Fibroblast of villous mesenchyme (primary cell): ENCODE measurements at regions not wholly inside any gene's neighbourhood (a gene's known extent, or its start where the extent isn't known, plus 50 kb on each side); places are given as distances from the start of the nearest gene placed in this dataset.

ENCODE experiments used
- DNase-seq: peaks from one replicate; pipeline ENCODE4 v3.0.0-alpha.2; 2010; ENCODE audit warnings: low read depth
- H3K4me3 ChIP-seq: 2 replicates; pipeline ENCODE4 v1.5.1; 2011; ENCODE audit warnings: low read depth, mild to moderate bottlenecking, low read length
- CTCF ChIP-seq: IDR thresholded peaks from 2 replicates; pipeline ENCODE4 v1.5.1; 2012; ENCODE audit warnings: low read depth, mild to moderate bottlenecking, low read length; ENCODE audit not compliant: insufficient read depth

- DNase-seq, result no peak
- no peak overlapping the region for H3K4me3 ChIP-seq
- TF ChIP-seq CTCF, result no peak
Measured at GRCh38 chr12:72723732-72724131, 451.6 kb downstream of the TRHDE start.

- H3K4me3 ChIP-seq, result no peak overlapping the region
- TF ChIP-seq CTCF, result no peak
- DNase-seq, result no peak
Measured at GRCh38 chr12:72729451-72730010, 457.4 kb downstream of the TRHDE start.

GRCh38 chr12:72734581-72734980, 462.4 kb downstream of the TRHDE start:
- no peak overlapping the region for H3K4me3 ChIP-seq
- TF ChIP-seq CTCF, result no peak
- no peak for DNase-seq

- no peak overlapping the region for H3K4me3 ChIP-seq
- no peak for TF ChIP-seq CTCF
- no peak for DNase-seq
Measured at GRCh38 chr12:72738811-72739210, 466.6 kb downstream of the TRHDE start.

- DNase-seq, result no peak
- no peak for TF ChIP-seq CTCF
- H3K4me3 ChIP-seq, result no peak overlapping the region
Measured at GRCh38 chr12:72740064-72740463, 467.9 kb downstream of the TRHDE start.

GRCh38 chr12:72742568-72742967, 470.4 kb downstream of the TRHDE start:
- no peak overlapping the region for H3K4me3 ChIP-seq
- DNase-seq, result no peak
- TF ChIP-seq CTCF, result no peak

- DNase-seq, result no peak
- no peak for TF ChIP-seq CTCF
- H3K4me3 ChIP-seq, result no peak overlapping the region
Measured at GRCh38 chr12:72746048-72746447, 473.9 kb downstream of the TRHDE start.
